ENCODE measurements at regions not wholly inside any gene's neighbourhood (a gene's known extent, or its start where the extent isn't known, plus 50 kb on each side); places are given as distances from the start of the nearest gene placed in this dataset.

DNA sequence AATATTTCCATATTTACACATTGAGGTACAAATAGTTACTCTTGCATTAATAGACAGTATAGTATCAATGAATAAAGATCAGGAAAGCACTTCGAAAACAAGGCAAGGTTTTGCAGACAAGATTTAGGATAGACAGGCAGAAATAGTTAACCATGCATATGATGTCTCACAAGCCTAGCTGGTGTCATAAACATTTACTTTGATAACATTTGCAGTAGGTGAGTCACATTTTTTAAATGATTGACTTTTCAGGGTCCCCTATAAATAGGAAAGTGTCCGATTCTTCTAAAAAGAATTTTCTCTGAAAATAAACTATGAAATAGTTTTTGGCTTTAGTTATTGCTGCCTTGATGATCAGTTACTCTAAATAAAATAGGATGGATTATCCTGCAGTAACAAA lies 162.1 kb downstream of the SNX18 start:
- H3K27me3 Mint-ChIP-seq: peaks cover 3% of the 10 kb centered on the region
- no peak overlapping the region for H3K4me3 Mint-ChIP-seq
- H3K27ac Mint-ChIP-seq: no peak overlapping the region
- ChIA-PET POLR2A (no interaction called here), CTCF (interaction anchor here (1.1 kb wide), 1 partner anchor 10 kb away, joined by 3 read pairs; no protein-coding TSS in a partner anchor)
- H3K4me1 Mint-ChIP-seq: peaks cover 25% of the 10 kb centered on the region
- DNase-seq: no peak
- H3K36me3 Mint-ChIP-seq (ENCODE audit: low read depth): peaks cover 22% of the 10 kb centered on the region
- H3K9me3 Mint-ChIP-seq: peaks cover 8% of the 10 kb centered on the region

DNA sequence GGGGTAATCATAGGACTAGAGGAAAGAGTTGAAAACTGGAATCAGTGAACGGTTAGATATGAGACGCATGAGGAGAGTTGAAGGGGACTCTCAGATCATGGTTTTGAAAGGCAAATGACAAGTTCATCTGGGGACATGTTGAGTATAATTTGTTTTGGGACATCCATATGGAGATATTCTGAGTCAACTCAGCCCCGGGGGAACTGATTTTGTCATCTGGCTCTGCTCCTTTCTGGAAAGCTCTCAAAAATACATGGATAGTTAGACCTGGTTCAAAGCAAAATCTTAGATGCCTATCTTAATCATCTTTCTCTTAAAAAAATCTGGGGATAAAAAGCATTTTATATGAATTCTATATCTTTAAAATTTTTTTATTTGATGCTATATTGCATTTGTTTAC lies 161.2 kb downstream of the SNX18 start:
- Mint-ChIP-seq H3K36me3 (ENCODE audit: low read depth) (peaks cover 29% of the 10 kb centered on the region), H3K4me3 (no peak overlapping the region), H3K9me3 (peaks cover 9% of the 10 kb centered on the region), H3K27ac (no peak overlapping the region), H3K4me1 (peaks cover 34% of the 10 kb centered on the region), H3K27me3 (peaks cover 3% of the 10 kb centered on the region)
- DNase-seq: no peak
- ChIA-PET POLR2A (no interaction called here), CTCF (no interaction called here)

DNA sequence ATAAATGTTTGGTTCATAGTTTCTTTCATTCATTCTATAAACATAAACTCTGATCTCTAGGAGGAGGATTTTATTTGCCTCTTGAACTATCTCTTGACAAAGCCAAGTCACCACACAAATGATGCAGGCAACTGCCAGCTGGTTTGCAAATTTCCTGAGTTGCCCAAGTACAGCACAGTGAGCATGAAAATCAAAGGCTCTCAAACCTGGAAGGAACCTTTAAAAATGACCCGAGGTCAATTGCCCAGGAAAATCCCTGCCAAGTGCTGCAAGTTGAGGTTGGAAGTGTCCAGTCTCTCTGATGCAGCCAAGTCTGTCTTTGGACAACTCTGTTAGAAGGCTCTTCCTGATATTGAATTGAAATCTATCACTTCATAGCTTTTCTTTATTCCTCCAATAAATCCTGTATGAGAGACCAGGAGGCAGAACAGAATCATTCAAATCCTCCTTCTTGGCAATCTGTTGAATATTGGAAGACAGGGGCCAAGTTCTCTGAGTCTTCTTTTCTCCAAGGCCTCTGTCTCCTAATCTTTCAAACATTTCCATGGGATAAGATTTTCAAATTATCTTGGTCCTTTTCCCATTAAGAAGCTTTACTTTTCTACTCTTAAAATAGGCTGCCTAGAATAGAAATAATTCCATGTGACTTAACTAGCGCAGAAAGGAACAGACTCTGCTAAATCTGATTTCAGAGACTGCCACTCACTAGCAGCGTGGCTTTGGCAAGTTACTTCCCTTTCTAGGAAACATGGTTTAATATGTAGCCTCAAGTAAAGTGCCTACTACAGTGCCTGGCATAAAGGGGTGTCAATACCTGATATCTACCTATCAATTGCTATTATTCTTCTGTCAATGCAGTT lies 159.2 kb downstream of the SNX18 start:
- Mint-ChIP-seq H3K9me3 (peaks cover 17% of the 10 kb centered on the region), H3K4me3 (no peak overlapping the region), H3K27ac (no peak overlapping the region), H3K4me1 (peaks cover 54% of the 10 kb centered on the region), H3K36me3 (ENCODE audit: low read depth) (peaks cover 38% of the 10 kb centered on the region), H3K27me3 (no peaks in the 10 kb centered on the region)
- ChIA-PET CTCF (no interaction called here), POLR2A (interaction anchor here (0.5 kb wide), 1 partner anchor 12 kb away, joined by 3 read pairs; no protein-coding TSS in a partner anchor)
- no peak for DNase-seq

DNA sequence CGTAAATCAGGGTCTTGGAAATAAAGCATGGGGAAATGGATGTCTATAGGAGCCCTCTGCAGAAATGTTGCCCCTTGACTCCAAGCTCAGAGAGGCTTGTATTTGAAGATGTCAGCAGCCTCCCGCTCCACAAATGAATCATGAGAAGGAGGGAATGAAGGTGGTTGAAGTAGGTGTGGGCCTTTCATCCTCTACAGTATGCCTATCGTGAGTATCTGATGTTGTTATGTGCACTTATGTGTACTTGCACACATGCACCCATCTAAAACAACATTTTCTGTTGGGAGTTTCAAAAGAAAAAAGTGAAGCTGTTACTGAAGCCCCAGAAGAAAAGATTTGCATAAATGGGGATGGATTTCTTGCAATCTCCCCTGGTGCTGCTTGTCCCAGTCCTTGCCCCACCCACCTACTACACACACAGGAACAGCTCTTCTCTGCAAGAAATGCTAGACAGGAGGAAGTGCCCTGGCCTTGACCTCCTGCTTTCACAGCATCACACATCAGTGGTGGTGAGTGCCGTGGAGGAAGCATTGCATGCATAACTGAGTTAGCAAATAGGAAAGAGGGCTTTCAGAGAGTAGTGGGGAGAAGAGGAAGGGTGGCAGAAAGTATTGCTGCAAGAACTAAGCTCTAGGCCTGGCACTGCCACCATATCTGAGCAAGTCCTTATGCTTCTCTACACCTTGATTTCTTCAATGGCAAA lies 156.1 kb downstream of the SNX18 start:
- Mint-ChIP-seq H3K27me3 (no peaks in the 10 kb centered on the region), H3K36me3 (ENCODE audit: low read depth) (peaks cover 44% of the 10 kb centered on the region), H3K4me3 (no peak overlapping the region), H3K4me1 (peaks cover 78% of the 10 kb centered on the region), H3K27ac (peak overlapping the region; percentile 63), H3K9me3 (peaks cover 21% of the 10 kb centered on the region)
- peak; percentile 82 for DNase-seq
- CTCF ChIA-PET: interaction anchor here (1.1 to 2.2 kb wide), 7 partner anchors 13 to 171 kb away, joined by 4 to 6 read pairs (median 4); no protein-coding TSS in a partner anchor
- POLR2A ChIA-PET: interaction anchor here (1.0 to 2.3 kb wide), 10 partner anchors 19 to 171 kb away, joined by 3 to 13 read pairs (median 4); partner anchors contain the start of gene SNX18

DNA sequence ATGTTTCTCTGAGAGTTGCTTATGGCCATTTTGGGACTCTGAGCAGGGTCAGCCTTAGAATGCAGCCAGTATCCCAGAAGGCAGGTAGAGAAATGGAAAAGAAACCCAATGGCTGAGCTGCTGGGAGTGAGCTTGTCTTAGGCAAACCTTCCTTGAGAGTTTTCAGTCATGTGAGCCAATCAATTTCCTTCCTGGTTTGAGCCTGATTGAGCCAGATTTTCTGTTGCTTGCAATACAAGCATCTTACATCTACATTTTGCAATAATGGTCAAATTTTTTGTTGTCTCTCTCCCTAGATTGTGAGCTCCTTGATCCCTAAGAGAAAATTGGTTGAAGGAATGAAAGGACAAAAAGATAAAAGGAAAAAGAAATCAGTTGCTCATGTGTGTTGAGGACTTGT lies 155.3 kb downstream of the SNX18 start:
- ChIA-PET CTCF (interaction anchor here (1.0 to 2.2 kb wide), 7 partner anchors 14 to 172 kb away, joined by 4 to 6 read pairs (median 4); partner anchors contain the start of gene SNX18), POLR2A (interaction anchor here (0.7 to 2.3 kb wide), 6 partner anchors 19 to 172 kb away, joined by 3 to 9 read pairs (median 6); partner anchors contain the start of gene SNX18)
- H3K4me3 Mint-ChIP-seq: no peak overlapping the region
- peaks cover 47% of the 10 kb centered on the region for H3K36me3 Mint-ChIP-seq (ENCODE audit: low read depth)
- H3K9me3 Mint-ChIP-seq: peaks cover 29% of the 10 kb centered on the region
- DNase-seq: no peak
- no peaks in the 10 kb centered on the region for H3K27me3 Mint-ChIP-seq
- peak overlapping the region; percentile 63 for H3K27ac Mint-ChIP-seq
- H3K4me1 Mint-ChIP-seq: peaks cover 81% of the 10 kb centered on the region

DNA sequence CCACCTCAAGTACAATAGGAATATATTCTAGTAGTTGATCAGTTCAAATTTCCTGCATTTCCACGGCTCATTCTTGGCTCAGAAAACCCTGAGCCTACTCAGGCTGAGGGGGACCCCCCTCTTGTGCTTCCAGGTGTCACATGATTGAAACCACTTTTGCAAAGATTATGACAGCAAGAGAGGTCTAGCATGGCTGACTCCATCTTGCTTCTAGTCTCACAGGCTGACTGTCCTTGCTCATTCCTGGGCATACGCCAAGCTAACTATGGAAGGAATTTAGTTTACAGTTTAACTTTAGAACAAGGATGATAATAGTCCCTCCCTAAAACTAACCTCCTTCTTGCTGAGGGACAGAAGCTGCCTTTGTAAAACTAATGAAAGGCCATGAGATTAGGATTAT lies 154.1 kb downstream of the SNX18 start:
- POLR2A ChIA-PET: interaction anchor here (1.9 kb wide), 1 partner anchor 25 kb away, joined by 5 read pairs; no protein-coding TSS in a partner anchor
- CTCF ChIA-PET: interaction anchor here (1.0 kb wide), 1 partner anchor 155 kb away, joined by 4 read pairs; the partner anchor contains the start of gene SNX18
- Mint-ChIP-seq H3K4me3 (no peak overlapping the region), H3K9me3 (peaks cover 32% of the 10 kb centered on the region), H3K4me1 (peaks cover 74% of the 10 kb centered on the region), H3K27me3 (peaks cover under 1% of the 10 kb centered on the region), H3K27ac (no peak overlapping the region), H3K36me3 (ENCODE audit: low read depth) (peaks cover 47% of the 10 kb centered on the region)
- no peak for DNase-seq

DNA sequence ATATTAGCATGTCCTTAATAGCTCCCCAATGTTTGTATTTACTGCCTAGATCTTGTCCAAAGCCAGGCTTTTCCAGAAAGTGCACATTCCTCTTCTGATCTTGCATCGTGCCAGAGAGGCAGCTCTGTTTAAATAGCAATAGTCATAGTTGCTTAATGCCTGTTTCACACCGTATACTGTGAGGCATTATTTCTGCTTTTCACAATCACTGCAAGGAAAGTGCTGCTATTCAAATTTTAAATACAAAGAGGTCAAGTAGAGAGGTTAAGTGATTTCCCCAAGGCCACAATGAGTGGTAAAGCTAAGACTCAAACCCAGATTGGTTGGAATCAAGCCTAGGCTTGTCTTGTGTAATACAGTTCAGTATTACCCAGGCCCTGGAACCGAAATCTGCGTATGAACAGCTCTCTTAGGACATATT lies 153.6 kb downstream of the SNX18 start:
- Mint-ChIP-seq H3K27ac (no peak overlapping the region), H3K27me3 (peaks cover 3% of the 10 kb centered on the region), H3K9me3 (peaks cover 34% of the 10 kb centered on the region), H3K4me1 (peaks cover 68% of the 10 kb centered on the region), H3K4me3 (no peak overlapping the region), H3K36me3 (ENCODE audit: low read depth) (peaks cover 47% of the 10 kb centered on the region)
- ChIA-PET POLR2A (interaction anchor here (1.9 kb wide), 1 partner anchor 25 kb away, joined by 5 read pairs; no protein-coding TSS in a partner anchor), CTCF (no interaction called here)
- DNase-seq: no peak

DNA sequence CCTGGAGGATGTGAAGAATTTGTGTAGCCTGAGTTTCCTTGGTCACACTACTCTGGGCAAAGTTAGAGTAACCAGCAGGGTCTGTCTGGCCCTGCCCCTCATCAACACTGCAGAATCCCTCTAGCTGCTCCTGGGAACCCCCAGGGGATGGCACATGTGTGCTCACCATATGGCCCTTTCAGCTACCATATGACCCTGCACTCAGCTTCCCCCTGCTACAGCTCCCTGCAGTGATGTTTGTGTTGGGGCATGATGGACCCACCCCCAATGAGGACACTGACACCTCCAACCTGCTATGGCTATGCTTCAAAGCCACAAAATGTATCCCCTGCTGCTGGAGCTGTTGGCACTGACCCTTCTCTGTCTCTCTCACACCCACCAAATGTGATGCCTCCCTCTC lies 152.7 kb downstream of the SNX18 start:
- ChIA-PET CTCF (no interaction called here), POLR2A (interaction anchor here (1.9 kb wide), 1 partner anchor 24 kb away, joined by 5 read pairs; no protein-coding TSS in a partner anchor)
- peaks cover 44% of the 10 kb centered on the region for H3K36me3 Mint-ChIP-seq (ENCODE audit: low read depth)
- H3K27me3 Mint-ChIP-seq: peaks cover 3% of the 10 kb centered on the region
- peaks cover 62% of the 10 kb centered on the region for H3K4me1 Mint-ChIP-seq
- peaks cover 32% of the 10 kb centered on the region for H3K9me3 Mint-ChIP-seq
- no peak overlapping the region for H3K4me3 Mint-ChIP-seq
- peak overlapping the region; percentile 59 for H3K27ac Mint-ChIP-seq
- no peak for DNase-seq

DNA sequence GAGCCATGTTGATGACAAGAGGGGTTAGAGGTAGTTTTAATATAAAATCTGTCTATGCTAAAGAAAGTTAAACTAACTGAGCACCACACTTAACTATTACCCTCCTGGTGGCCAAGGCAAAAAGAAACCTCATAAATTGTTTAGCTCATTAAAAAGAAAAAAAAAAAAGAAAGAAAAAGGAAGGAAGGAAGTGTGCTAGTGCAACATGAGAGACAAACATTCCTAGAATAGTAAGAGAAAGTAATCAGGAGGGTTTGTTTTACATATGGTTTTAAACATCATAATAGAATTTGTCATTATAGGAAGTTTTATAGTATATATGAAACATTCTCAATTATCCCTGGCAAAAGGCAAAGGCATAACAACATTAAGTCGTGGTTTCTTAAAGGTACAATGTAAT lies 152.3 kb downstream of the SNX18 start:
- CTCF ChIA-PET: interaction anchor here (0.6 to 0.9 kb wide), 2 partner anchors 10 to 59 kb away, joined by 3 read pairs; no protein-coding TSS in a partner anchor
- DNase-seq: no peak
- peak overlapping the region; percentile 59 for H3K27ac Mint-ChIP-seq
- POLR2A ChIA-PET: no interaction called here
- H3K4me3 Mint-ChIP-seq: no peak overlapping the region
- peaks cover 58% of the 10 kb centered on the region for H3K4me1 Mint-ChIP-seq
- peaks cover 28% of the 10 kb centered on the region for H3K9me3 Mint-ChIP-seq
- peaks cover 40% of the 10 kb centered on the region for H3K36me3 Mint-ChIP-seq (ENCODE audit: low read depth)
- peaks cover 3% of the 10 kb centered on the region for H3K27me3 Mint-ChIP-seq

DNA sequence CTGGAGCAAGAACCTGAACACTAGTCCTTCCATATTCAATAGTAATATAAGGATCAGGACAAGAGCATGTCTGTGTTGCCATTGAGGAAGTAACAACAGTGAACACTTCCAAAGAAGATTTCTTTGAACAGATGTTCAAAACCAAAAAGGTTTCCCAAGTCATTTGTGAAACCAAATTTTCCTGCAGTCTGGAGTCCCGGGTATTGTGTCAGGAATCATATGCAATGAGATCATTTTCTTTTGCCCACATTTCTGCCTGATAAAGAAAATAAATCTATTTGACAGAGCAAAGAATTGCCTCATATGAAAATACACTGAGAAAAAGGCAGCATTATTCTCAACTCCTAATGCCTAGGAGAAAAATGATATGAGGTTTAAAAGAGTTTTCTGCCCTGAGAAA lies 151.7 kb downstream of the SNX18 start:
- peaks cover 25% of the 10 kb centered on the region for H3K9me3 Mint-ChIP-seq
- H3K4me3 Mint-ChIP-seq: no peak overlapping the region
- POLR2A ChIA-PET: interaction anchor here (0.6 kb wide), 1 partner anchor 562 kb away, joined by 3 read pairs; no protein-coding TSS in a partner anchor
- H3K36me3 Mint-ChIP-seq (ENCODE audit: low read depth): peaks cover 35% of the 10 kb centered on the region
- peaks cover 3% of the 10 kb centered on the region for H3K27me3 Mint-ChIP-seq
- CTCF ChIA-PET: interaction anchor here (0.6 to 0.9 kb wide), 2 partner anchors 10 to 58 kb away, joined by 3 read pairs; no protein-coding TSS in a partner anchor
- peaks cover 52% of the 10 kb centered on the region for H3K4me1 Mint-ChIP-seq
- peak overlapping the region; percentile 59 for H3K27ac Mint-ChIP-seq
- DNase-seq: no peak

DNA sequence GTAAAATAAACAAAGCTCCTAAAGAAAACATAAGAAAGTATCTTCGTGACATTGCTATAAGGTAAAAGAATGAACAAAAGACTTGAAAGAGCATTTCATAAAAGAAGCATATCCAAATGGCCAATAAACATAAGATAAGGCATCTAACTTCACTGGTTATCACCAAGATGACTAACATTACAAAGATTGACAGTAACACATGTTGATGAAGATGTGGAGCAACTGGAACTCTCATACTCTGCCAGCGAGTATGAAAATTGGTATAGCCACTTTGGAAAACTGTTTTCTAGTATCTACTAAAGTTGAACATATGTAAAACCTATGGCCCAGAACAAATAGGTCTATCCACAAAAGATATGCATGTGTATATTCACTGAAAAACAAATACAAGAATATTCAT lies 150.5 kb downstream of the SNX18 start:
- DNase-seq: no peak
- peaks cover 40% of the 10 kb centered on the region for H3K4me1 Mint-ChIP-seq
- H3K9me3 Mint-ChIP-seq: peaks cover 25% of the 10 kb centered on the region
- H3K27ac Mint-ChIP-seq: no peak overlapping the region
- ChIA-PET POLR2A (interaction anchor here (0.6 kb wide), 1 partner anchor 638 kb away, joined by 3 read pairs; no protein-coding TSS in a partner anchor), CTCF (interaction anchor here (1.0 to 1.1 kb wide), 2 partner anchors 9 to 22 kb away, joined by 3 read pairs; no protein-coding TSS in a partner anchor)
- no peak overlapping the region for H3K4me3 Mint-ChIP-seq
- peaks cover 30% of the 10 kb centered on the region for H3K36me3 Mint-ChIP-seq (ENCODE audit: low read depth)
- peaks cover 7% of the 10 kb centered on the region for H3K27me3 Mint-ChIP-seq

DNA sequence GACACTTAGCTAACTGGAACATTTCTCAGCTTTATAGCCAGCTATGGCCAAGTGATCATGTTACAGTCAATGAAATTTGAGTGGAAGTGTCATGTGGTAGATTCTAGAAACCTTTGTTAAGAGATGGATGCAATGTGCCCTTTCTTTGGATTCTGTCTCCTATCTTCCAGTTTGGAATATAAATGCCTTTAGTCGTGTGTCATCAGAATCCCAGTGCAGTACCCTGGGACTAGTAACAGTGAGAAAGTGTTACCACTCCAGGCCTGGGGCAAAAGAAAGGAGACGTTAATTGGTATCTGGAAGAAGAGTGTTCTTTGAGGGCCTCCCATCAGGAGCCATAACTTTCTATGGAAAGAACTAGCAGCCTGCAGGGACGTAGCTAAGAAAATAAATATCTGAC lies 149.6 kb downstream of the SNX18 start:
- Mint-ChIP-seq H3K27ac (no peak overlapping the region), H3K4me1 (peaks cover 33% of the 10 kb centered on the region), H3K36me3 (ENCODE audit: low read depth) (peaks cover 21% of the 10 kb centered on the region), H3K4me3 (no peak overlapping the region), H3K27me3 (peaks cover 7% of the 10 kb centered on the region), H3K9me3 (peaks cover 18% of the 10 kb centered on the region)
- ChIA-PET CTCF (interaction anchor here (0.6 to 1.1 kb wide), 2 partner anchors 8 to 83 kb away, joined by 3 read pairs; no protein-coding TSS in a partner anchor), POLR2A (no interaction called here)
- DNase-seq: no peak
